GM12891 (cell line): ENCODE measurements at regions not wholly inside any gene's neighbourhood (a gene's known extent, or its start where the extent isn't known, plus 50 kb on each side); places are given as distances from the start of the nearest gene placed in this dataset.

Source experiments
- DNase-seq: peaks from one replicate; pipeline ENCODE4 v3.0.0; 2011; ENCODE audit warnings: low spot score; ENCODE audit not compliant: insufficient read length
- FAIRE-seq: peaks from 2 replicates; lab custom pipeline; 2011; peaks lifted over from hg19 to GRCh38; lab: Jason Lieb, UNC
- PAX5 ChIP-seq: IDR thresholded peaks from 2 replicates; pipeline ENCODE4 v1.6.1; 2011; ENCODE audit warnings: low read length, moderate library complexity, mild to moderate bottlenecking; ENCODE audit not compliant: insufficient read depth, severe bottlenecking
- POLR2A ChIP-seq: IDR thresholded peaks from 2 replicates; pipeline ENCODE4 v1.6.1; 2011; ENCODE audit warnings: low read depth, low read length, control low read depth
- POLR2AphosphoS5 ChIP-seq: IDR thresholded peaks from 2 replicates; pipeline ENCODE4 v1.6.1; 2011; ENCODE audit warnings: low read depth, low read length, control low read depth
- POU2F2 ChIP-seq: IDR thresholded peaks from 2 replicates; pipeline ENCODE4 v1.6.1; 2011; ENCODE audit warnings: low read depth, mild to moderate bottlenecking, control low read depth, low read length, moderate library complexity
- SPI1 ChIP-seq: IDR thresholded peaks from 2 replicates; pipeline ENCODE4 v1.6.1; 2011; ENCODE audit warnings: low read depth, low read length, control low read depth
- TAF1 ChIP-seq: IDR thresholded peaks from 2 replicates; pipeline ENCODE4 v1.6.1; 2011; ENCODE audit warnings: low read depth, low read length, control low read depth

- FAIRE-seq (no peak), DNase-seq (no peak)
- TF ChIP-seq TAF1 (no peak), POLR2A (no peak), SPI1 (no peak), POU2F2 (no peak), POLR2AphosphoS5 (no peak), PAX5 (no peak)
These were observed 243.8 kb downstream of the TSN start for GRCh38 chr2:121999264-121999663.

GRCh38 chr2:122000556-122001340 lies 245.3 kb downstream of the TSN start:
- FAIRE-seq (no peak), DNase-seq (no peak)
- TF ChIP-seq POU2F2 (no peak), PAX5 (no peak), POLR2AphosphoS5 (no peak), TAF1 (no peak), SPI1 (no peak), POLR2A (no peak)

- no peak for FAIRE-seq
- DNase-seq = no peak
- TF ChIP-seq POU2F2 (no peak), TAF1 (no peak), PAX5 (no peak), SPI1 (no peak), POLR2AphosphoS5 (no peak), POLR2A (no peak)
These were observed 246.0 kb downstream of the TSN start for GRCh38 chr2:122001441-122001874.

- FAIRE-seq (no peak), DNase-seq (no peak)
- TF ChIP-seq POU2F2 (no peak), POLR2AphosphoS5 (no peak), POLR2A (no peak), PAX5 (no peak), SPI1 (no peak), TAF1 (no peak)
These were observed 247.9 kb downstream of the TSN start for GRCh38 chr2:122003196-122003940.

GRCh38 chr2:122007126-122007525 lies 251.7 kb downstream of the TSN start:
- FAIRE-seq = no peak
- DNase-seq = no peak
- TF ChIP-seq PAX5 = no peak
- no peak for TF ChIP-seq POLR2AphosphoS5
- no peak for TF ChIP-seq SPI1
- no peak for TF ChIP-seq POLR2A
- no peak for TF ChIP-seq TAF1
- no peak for TF ChIP-seq POU2F2

GRCh38 chr2:122007577-122007976 lies 252.1 kb downstream of the TSN start:
- FAIRE-seq (no peak), DNase-seq (no peak)
- no peak for TF ChIP-seq POU2F2
- no peak for TF ChIP-seq POLR2AphosphoS5
- TF ChIP-seq TAF1 = no peak
- no peak for TF ChIP-seq PAX5
- no peak for TF ChIP-seq POLR2A
- no peak for TF ChIP-seq SPI1

- no peak for DNase-seq
- no peak for TF ChIP-seq POU2F2
- no peak for TF ChIP-seq POLR2AphosphoS5
- TF ChIP-seq TAF1 = no peak
- TF ChIP-seq SPI1 = no peak
- TF ChIP-seq POLR2A = no peak
- no peak for TF ChIP-seq PAX5
- FAIRE-seq = no peak
These were observed 254.1 kb downstream of the TSN start for GRCh38 chr2:122009561-122009960.

GRCh38 chr2:122011493-122012270 lies 256.2 kb downstream of the TSN start:
- FAIRE-seq = no peak
- TF ChIP-seq PAX5 (no peak), SPI1 (no peak), POLR2A (no peak)
- DNase-seq = no peak
